GM12892 (cell line): ENCODE measurements at regions not wholly inside any gene's neighbourhood (a gene's known extent, or its start where the extent isn't known, plus 50 kb on each side); places are given as distances from the start of the nearest gene placed in this dataset.

Experiments
- DNase-seq: peaks from one replicate; pipeline ENCODE4 v3.0.0; 2011; ENCODE audit not compliant: insufficient read length
- FAIRE-seq: peaks from 2 replicates; lab custom pipeline; 2011; peaks lifted over from hg19 to GRCh38; lab: Jason Lieb, UNC
- POLR2A ChIP-seq: IDR thresholded peaks from 2 replicates; pipeline ENCODE4 v1.6.1; 2011; ENCODE audit warnings: low read depth, low read length, control low read depth
- POLR2AphosphoS5 ChIP-seq: IDR thresholded peaks from 2 replicates; pipeline ENCODE4 v1.6.1; 2011; ENCODE audit warnings: low read depth, low read length, control low read depth
- TAF1 ChIP-seq: IDR thresholded peaks from 2 replicates; pipeline ENCODE4 v1.6.1; 2011; ENCODE audit warnings: low read depth, mild to moderate bottlenecking, control low read depth, low read length, borderline replicate concordance

GRCh38 chr4:20506827-20507226, 193.4 kb upstream of the PACRGL start:
- FAIRE-seq = no peak
- TF ChIP-seq TAF1 = no peak
- no peak for TF ChIP-seq POLR2AphosphoS5
- TF ChIP-seq POLR2A = no peak
- DNase-seq = no peak

- FAIRE-seq = no peak
Measured at GRCh38 chr4:20509315-20509714, 190.9 kb upstream of the PACRGL start.

GRCh38 chr4:20512033-20512792, 188.0 kb upstream of the PACRGL start:
- no peak for TF ChIP-seq POLR2A
- TF ChIP-seq TAF1 = no peak
- TF ChIP-seq POLR2AphosphoS5 = no peak
- DNase-seq (no peak), FAIRE-seq (no peak)

More at GRCh38 chr4:20509315-20509714, 190.9 kb upstream of the PACRGL start:
- DNase-seq = no peak
- TF ChIP-seq POLR2AphosphoS5 = no peak

GRCh38 chr4:20512985-20513384, 187.3 kb upstream of the PACRGL start:
- DNase-seq (no peak), FAIRE-seq (no peak)
- TF ChIP-seq TAF1 = no peak
- TF ChIP-seq POLR2AphosphoS5 = no peak
- TF ChIP-seq POLR2A = no peak

GRCh38 chr4:20520901-20521300, 179.4 kb upstream of the PACRGL start:
- DNase-seq (no peak), FAIRE-seq (no peak)
- TF ChIP-seq TAF1 (no peak), POLR2A (no peak), POLR2AphosphoS5 (no peak)

- DNase-seq = no peak
Measured at GRCh38 chr4:20528508-20528907, 171.8 kb upstream of the PACRGL start.

GRCh38 chr4:20529691-20530090, 170.6 kb upstream of the PACRGL start:
- no peak for DNase-seq
- TF ChIP-seq POLR2A (no peak), TAF1 (no peak), POLR2AphosphoS5 (no peak)
- no peak for FAIRE-seq

More at GRCh38 chr4:20528508-20528907, 171.8 kb upstream of the PACRGL start:
- no peak for TF ChIP-seq POLR2AphosphoS5
- TF ChIP-seq TAF1 = no peak
- no peak for FAIRE-seq

GRCh38 chr4:20532116-20532790, 168.0 kb upstream of the PACRGL start:
- FAIRE-seq (no peak), DNase-seq (no peak)
- no peak for TF ChIP-seq POLR2A
- TF ChIP-seq TAF1 = no peak
- TF ChIP-seq POLR2AphosphoS5 = no peak

- DNase-seq (no peak), FAIRE-seq (no peak)
- TF ChIP-seq TAF1 (no peak), POLR2A (no peak), POLR2AphosphoS5 (no peak)
Measured at GRCh38 chr4:20532871-20533870, 167.1 kb upstream of the PACRGL start.

GRCh38 chr4:20538905-20539304, 161.4 kb upstream of the PACRGL start:
- TF ChIP-seq TAF1 = no peak
- TF ChIP-seq POLR2A = no peak
- TF ChIP-seq POLR2AphosphoS5 = no peak
- no peak for DNase-seq
- no peak for FAIRE-seq

GRCh38 chr4:20543131-20543530, 157.1 kb upstream of the PACRGL start:
- TF ChIP-seq POLR2AphosphoS5 (no peak), TAF1 (no peak), POLR2A (no peak)
- DNase-seq = no peak
- FAIRE-seq = no peak
